PC-3 (cell line): ENCODE measurements at regions not wholly inside any gene's neighbourhood (a gene's known extent, or its start where the extent isn't known, plus 50 kb on each side); places are given as distances from the start of the nearest gene placed in this dataset.

Experiments used
- CTCF ChIP-seq: fragments of 300-600 bp; sonication (generic); conservative IDR thresholded peaks from 2 replicates; pipeline ENCODE4 v1.5.1; 2017; ENCODE audit warnings: antibody characterized with exemption, low read depth, mild to moderate bottlenecking, low read length
- EZH2 ChIP-seq: fragments of 300-600 bp; sonication (generic); IDR thresholded peaks from one replicate; pipeline ENCODE4 v1.6.1; 2017; ENCODE audit warnings: antibody characterized with exemption, mild to moderate bottlenecking, low read length; ENCODE audit not compliant: unreplicated experiment
- EZH2phosphoT487 ChIP-seq: fragments of 300-600 bp; sonication (generic); IDR thresholded peaks from 2 replicates; pipeline ENCODE4 v1.6.1; 2018; ENCODE audit warnings: mild to moderate bottlenecking, antibody characterized with exemption, low read length, borderline replicate concordance

GRCh38 chr4:96483308-96484030, 643.6 kb downstream of the PDHA2 start:
- TF ChIP-seq CTCF (no peak; the same call in 1 of the 2 replicates), EZH2 (no peak), EZH2phosphoT487 (no peak)
